Mesendoderm (in vitro differentiated cells): ENCODE measurements at regions not wholly inside any gene's neighbourhood (a gene's known extent, or its start where the extent isn't known, plus 50 kb on each side); places are given as distances from the start of the nearest gene placed in this dataset.

Source experiments
- DNase-seq: peaks from one replicate; pipeline ENCODE4 v3.0.0; 2013
- H2AK5ac ChIP-seq: 2 replicates; pipeline ENCODE4 v1.6.1; 2013; ENCODE audit warnings: low read length, inconsistent platforms
- H2BK120ac ChIP-seq: 2 replicates; pipeline ENCODE4 v1.6.1; 2013; ENCODE audit warnings: low read depth, mild to moderate bottlenecking, low read length, moderate library complexity, mixed read lengths
- H2BK15ac ChIP-seq: replicated peaks from 2 replicates; pipeline ENCODE4 v1.6.1; 2013; ENCODE audit warnings: low read depth, mild to moderate bottlenecking, moderate library complexity
- H2BK5ac ChIP-seq: 2 replicates; pipeline ENCODE4 v1.6.1; 2013; ENCODE audit warnings: low read length, inconsistent platforms
- H3K18ac ChIP-seq: 2 replicates; pipeline ENCODE4 v1.6.1; 2013; ENCODE audit warnings: mild to moderate bottlenecking, low read length, mixed read lengths
- H3K23ac ChIP-seq: one replicate; pipeline ENCODE4 v1.6.1; 2013; ENCODE audit warnings: low read length
- H3K27ac ChIP-seq: 2 replicates; pipeline ENCODE4 v1.5.1; 2013; ENCODE audit warnings: low read depth, mild to moderate bottlenecking, inconsistent platforms, low read length, moderate library complexity
- H3K27me3 ChIP-seq: 2 replicates; pipeline ENCODE4 v1.6.1; 2013; ENCODE audit warnings: low read length, control low read depth, mild to moderate bottlenecking, inconsistent platforms; ENCODE audit not compliant: insufficient read depth, poor library complexity
- H3K36me3 ChIP-seq: 2 replicates; pipeline ENCODE4 v1.6.1; 2013; ENCODE audit warnings: low read length, inconsistent platforms; ENCODE audit not compliant: control insufficient read depth, insufficient read depth
- H3K4ac ChIP-seq: one replicate; pipeline ENCODE4 v1.6.1; 2013; ENCODE audit warnings: low read depth, mild to moderate bottlenecking, low read length, moderate library complexity
- H3K4me1 ChIP-seq: 2 replicates; pipeline ENCODE4 v1.6.1; 2013; ENCODE audit warnings: low read depth, low read length, inconsistent platforms; ENCODE audit not compliant: control insufficient read depth
- H3K4me2 ChIP-seq: 2 replicates; pipeline ENCODE4 v1.6.1; 2013; ENCODE audit warnings: low read length
- H3K4me3 ChIP-seq: 2 replicates; pipeline ENCODE4 v1.5.1; 2013; ENCODE audit warnings: mild to moderate bottlenecking, low read length
- H3K56ac ChIP-seq: one replicate; pipeline ENCODE4 v1.6.1; 2013; ENCODE audit warnings: low read length
- H3K79me1 ChIP-seq: 2 replicates; pipeline ENCODE4 v1.6.1; 2013; ENCODE audit warnings: low read length, inconsistent platforms
- H3K79me2 ChIP-seq: 2 replicates; pipeline ENCODE4 v1.6.1; 2013; ENCODE audit warnings: mild to moderate bottlenecking, low read length; ENCODE audit not compliant: control insufficient read depth, insufficient read depth
- H3K9ac ChIP-seq: 2 replicates; pipeline ENCODE4 v1.6.1; 2013; ENCODE audit warnings: low read length, inconsistent platforms
- H4K5ac ChIP-seq: one replicate; pipeline ENCODE4 v1.6.1; 2013; ENCODE audit warnings: low read length
- H4K8ac ChIP-seq: one replicate; pipeline ENCODE4 v1.6.1; 2013; ENCODE audit warnings: low read depth, mild to moderate bottlenecking, control low read depth, low read length, moderate library complexity
- WGBS: extraction: QIAGEN DNeasy Blood & Tissue Kit; methylation state at CpG from one replicate; pipeline ENCODE4 v1.1.7; 2013; ENCODE audit warnings: low lambda C conversion rate, missing lambda C conversion rate; ENCODE audit not compliant: insufficient coverage; ENCODE audit errors: extremely low coverage; 5-methylcytosine and 5-hydroxymethylcytosine counted together

DNA sequence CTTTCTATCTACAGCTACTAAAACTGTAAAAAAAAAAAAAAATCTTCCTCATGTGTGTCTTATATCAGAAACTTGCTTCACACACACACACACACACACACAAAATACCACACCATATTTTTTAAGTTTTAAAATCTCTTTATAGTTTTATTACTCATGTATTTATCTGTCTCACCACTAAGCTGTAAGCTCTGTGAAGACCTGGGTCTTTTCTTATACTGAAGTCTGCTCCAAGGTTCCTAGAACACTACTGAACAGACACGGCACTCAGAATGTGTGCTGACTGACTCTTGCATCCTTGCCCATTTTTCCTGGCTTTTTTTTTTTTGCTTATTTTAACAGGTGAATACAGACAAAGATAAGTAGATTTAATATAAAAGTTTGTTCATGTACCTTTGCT is 135.6 kb upstream of the CXXC4 start:
- H3K27ac ChIP-seq, result no peak overlapping the region

GRCh38 chr4:104631000-104631399 is 136.3 kb upstream of the CXXC4 start:
- Histone ChIP-seq H3K36me3 (no peaks in the 10 kb centered on the region), H3K18ac (no peak overlapping the region), H2BK120ac (no peak overlapping the region), H3K4me3 (no peak overlapping the region), H3K27me3 (no peaks in the 10 kb centered on the region), H4K5ac (no peak overlapping the region), H3K27ac (no peak overlapping the region), H3K56ac (no peak overlapping the region), H3K23ac (no peak overlapping the region), H3K4ac (no peak overlapping the region), H2BK5ac (no peak overlapping the region), H3K79me2 (no peaks in the 10 kb centered on the region), H4K8ac (no peak overlapping the region), H3K9ac (no peak overlapping the region), H3K4me2 (no peak overlapping the region), H2BK15ac (no peak overlapping the region), H3K4me1 (no peaks in the 10 kb centered on the region), H3K79me1 (no peaks in the 10 kb centered on the region), H2AK5ac (no peak overlapping the region)
- DNase-seq, result no peak
- WGBS, result no CpG with 5 or more reads among the region's 1 CpG

More for the DNA sequence above, 135.6 kb upstream of the CXXC4 start:
- no peak overlapping the region for H3K23ac ChIP-seq
- no peak overlapping the region for H3K56ac ChIP-seq
- H3K4me3 ChIP-seq, result no peak overlapping the region
- no peak overlapping the region for H3K4me2 ChIP-seq
- no peaks in the 10 kb centered on the region for H3K4me1 ChIP-seq
- H2BK5ac ChIP-seq, result no peak overlapping the region
- H3K4ac ChIP-seq, result no peak overlapping the region
- H3K36me3 ChIP-seq, result no peaks in the 10 kb centered on the region
- DNase-seq, result no peak
- no CpG with 5 or more reads among the region's 1 CpG for WGBS
- H4K5ac ChIP-seq, result no peak overlapping the region
- H3K27me3 ChIP-seq, result no peaks in the 10 kb centered on the region
- H3K79me1 ChIP-seq, result no peaks in the 10 kb centered on the region
- H4K8ac ChIP-seq, result no peak overlapping the region
- no peak overlapping the region for H3K18ac ChIP-seq
- no peak overlapping the region for H2AK5ac ChIP-seq
- H2BK15ac ChIP-seq, result no peak overlapping the region
- no peak overlapping the region for H3K9ac ChIP-seq
- no peak overlapping the region for H2BK120ac ChIP-seq
- no peaks in the 10 kb centered on the region for H3K79me2 ChIP-seq

DNA sequence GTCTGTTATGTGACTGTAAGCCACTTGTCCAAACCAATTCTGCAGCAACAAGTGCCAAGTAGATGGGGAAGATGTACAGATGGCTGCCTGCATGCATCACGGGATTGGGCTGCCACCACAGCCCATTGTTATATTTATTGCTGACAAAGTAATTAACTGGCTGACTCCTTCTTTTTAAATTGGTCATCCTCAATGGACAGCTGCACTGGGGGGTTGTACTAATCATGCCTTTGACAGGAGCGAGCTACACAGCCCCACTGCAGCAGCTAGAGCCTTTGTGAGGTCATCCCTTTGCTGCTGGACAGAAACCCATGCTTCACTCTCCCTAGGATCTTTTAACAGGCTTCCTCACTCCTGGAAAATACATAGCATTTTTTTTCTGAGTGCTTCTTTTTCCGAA is 146.7 kb upstream of the CXXC4 start:
- H3K79me2 ChIP-seq, result no peaks in the 10 kb centered on the region
- H4K8ac ChIP-seq, result no peak overlapping the region
- no peak overlapping the region for H3K4ac ChIP-seq
- no peak overlapping the region for H3K23ac ChIP-seq
- H3K18ac ChIP-seq, result no peak overlapping the region
- H3K79me1 ChIP-seq, result no peaks in the 10 kb centered on the region
- H3K27me3 ChIP-seq, result no peaks in the 10 kb centered on the region
- no peak overlapping the region for H2AK5ac ChIP-seq
- no peak for DNase-seq
- H2BK5ac ChIP-seq, result no peak overlapping the region
- H3K27ac ChIP-seq, result no peak overlapping the region
- no peak overlapping the region for H2BK15ac ChIP-seq
- no CpG with 5 or more reads among the region's 3 CpGs for WGBS
- H3K4me1 ChIP-seq, result no peaks in the 10 kb centered on the region
- no peaks in the 10 kb centered on the region for H3K36me3 ChIP-seq
- H4K5ac ChIP-seq, result no peak overlapping the region
- no peak overlapping the region for H3K4me3 ChIP-seq
- no peak overlapping the region for H3K9ac ChIP-seq
- no peak overlapping the region for H3K4me2 ChIP-seq
- H3K56ac ChIP-seq, result no peak overlapping the region
- no peak overlapping the region for H2BK120ac ChIP-seq

- H3K79me2 ChIP-seq, result no peaks in the 10 kb centered on the region
- no peak overlapping the region for H3K23ac ChIP-seq
- H2BK120ac ChIP-seq, result no peak overlapping the region
- no peak overlapping the region for H3K56ac ChIP-seq
- H3K9ac ChIP-seq, result no peak overlapping the region
- H3K27ac ChIP-seq, result no peak overlapping the region
- H4K5ac ChIP-seq, result no peak overlapping the region
- no peaks in the 10 kb centered on the region for H3K4me1 ChIP-seq
- WGBS, result no CpG with 5 or more reads among the region's 3 CpGs
- no peaks in the 10 kb centered on the region for H3K79me1 ChIP-seq
- no peak overlapping the region for H3K4ac ChIP-seq
- no peak overlapping the region for H2BK15ac ChIP-seq
- H2BK5ac ChIP-seq, result no peak overlapping the region
- DNase-seq, result no peak
- H3K4me2 ChIP-seq, result no peak overlapping the region
- no peaks in the 10 kb centered on the region for H3K36me3 ChIP-seq
- no peak overlapping the region for H2AK5ac ChIP-seq
- H4K8ac ChIP-seq, result no peak overlapping the region
- no peaks in the 10 kb centered on the region for H3K27me3 ChIP-seq
- no peak overlapping the region for H3K18ac ChIP-seq
- no peak overlapping the region for H3K4me3 ChIP-seq
Observed at GRCh38 chr4:104642521-104642920, 147.8 kb upstream of the CXXC4 start.

- no peak overlapping the region for H3K23ac ChIP-seq
- WGBS, result no CpG with 5 or more reads among the region's 3 CpGs
- no peak overlapping the region for H3K18ac ChIP-seq
- no peak overlapping the region for H3K4me3 ChIP-seq
- H4K8ac ChIP-seq, result no peak overlapping the region
- H3K36me3 ChIP-seq, result no peaks in the 10 kb centered on the region
- H2BK120ac ChIP-seq, result no peak overlapping the region
- H3K4me1 ChIP-seq, result no peaks in the 10 kb centered on the region
- DNase-seq, result no peak
- H3K9ac ChIP-seq, result no peak overlapping the region
- no peaks in the 10 kb centered on the region for H3K27me3 ChIP-seq
- no peaks in the 10 kb centered on the region for H3K79me1 ChIP-seq
- no peaks in the 10 kb centered on the region for H3K79me2 ChIP-seq
- H3K56ac ChIP-seq, result no peak overlapping the region
- H2BK5ac ChIP-seq, result no peak overlapping the region
- H2BK15ac ChIP-seq, result no peak overlapping the region
- no peak overlapping the region for H4K5ac ChIP-seq
- H3K4me2 ChIP-seq, result no peak overlapping the region
- H2AK5ac ChIP-seq, result no peak overlapping the region
- no peak overlapping the region for H3K4ac ChIP-seq
- H3K27ac ChIP-seq, result no peak overlapping the region
Observed at GRCh38 chr4:104643805-104644204, 149.1 kb upstream of the CXXC4 start.

- H3K9ac ChIP-seq, result no peak overlapping the region
- no peak overlapping the region for H4K5ac ChIP-seq
- no peak overlapping the region for H3K4me2 ChIP-seq
- no peak overlapping the region for H3K4me3 ChIP-seq
- no peaks in the 10 kb centered on the region for H3K4me1 ChIP-seq
- H3K4ac ChIP-seq, result no peak overlapping the region
- H3K56ac ChIP-seq, result no peak overlapping the region
- no peak overlapping the region for H3K27ac ChIP-seq
- H2BK120ac ChIP-seq, result no peak overlapping the region
- H2BK15ac ChIP-seq, result no peak overlapping the region
- no peaks in the 10 kb centered on the region for H3K36me3 ChIP-seq
- WGBS, result no CpG with 5 or more reads among the region's 1 CpG
- H4K8ac ChIP-seq, result no peak overlapping the region
- H3K18ac ChIP-seq, result no peak overlapping the region
- H2BK5ac ChIP-seq, result no peak overlapping the region
- H3K27me3 ChIP-seq, result no peaks in the 10 kb centered on the region
- no peak for DNase-seq
- H2AK5ac ChIP-seq, result no peak overlapping the region
- no peaks in the 10 kb centered on the region for H3K79me1 ChIP-seq
- no peak overlapping the region for H3K23ac ChIP-seq
- no peaks in the 10 kb centered on the region for H3K79me2 ChIP-seq
Observed at GRCh38 chr4:104649631-104650030, 154.9 kb upstream of the CXXC4 start.
